AG09319 (cell line): ENCODE measurements at regions not wholly inside any gene's neighbourhood (a gene's known extent, or its start where the extent isn't known, plus 50 kb on each side); places are given as distances from the start of the nearest gene placed in this dataset.

ENCODE experiments used
- DNase-seq: peaks from one replicate; pipeline ENCODE4 v3.0.0-alpha.2; 2010; ENCODE audit warnings: low read depth; ENCODE audit errors: extremely low read depth
- CTCF ChIP-seq: IDR thresholded peaks from 2 replicates; pipeline ENCODE4 v1.5.1; 2011; ENCODE audit warnings: low read depth, mild to moderate bottlenecking, inconsistent platforms, low read length, moderate library complexity

- DNase-seq, result no peak
- TF ChIP-seq CTCF, result no peak
Observed at GRCh38 chr4:27364509-27364908, 503.9 kb downstream of the STIM2 start.

DNA sequence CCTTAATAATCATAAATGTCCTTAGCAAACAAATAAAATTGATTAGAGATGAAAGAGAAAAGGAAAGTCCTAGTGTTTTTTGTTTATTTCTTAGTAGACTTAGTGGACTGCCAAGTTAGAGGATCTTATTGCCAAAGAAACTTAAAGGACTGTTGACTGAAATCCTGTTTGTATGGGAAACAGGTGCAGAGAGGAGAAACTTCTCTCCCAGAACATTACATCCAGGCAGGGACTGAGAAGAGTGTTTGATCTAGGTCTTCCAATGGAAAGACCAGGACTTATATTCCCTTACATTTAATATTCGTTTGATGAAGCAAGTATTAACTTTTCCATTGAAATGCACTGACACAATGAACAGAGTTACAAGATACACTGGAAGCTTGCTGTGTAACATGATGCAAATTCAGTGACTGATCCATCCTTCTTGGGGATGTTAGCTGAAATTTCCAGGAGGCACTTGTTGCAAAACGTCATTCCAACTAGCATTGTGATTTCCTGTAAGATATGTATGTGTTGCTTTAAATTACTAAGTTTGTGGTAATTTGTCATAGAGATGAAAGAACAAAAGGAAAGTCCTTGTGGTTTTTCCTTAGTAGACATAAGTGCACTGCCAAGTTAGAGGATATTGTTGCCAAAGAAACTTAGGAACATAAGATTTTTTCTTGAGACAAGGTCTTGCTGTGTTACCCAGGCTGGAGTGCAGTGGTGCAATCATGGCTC lies 505.6 kb downstream of the STIM2 start:
- TF ChIP-seq CTCF, result no peak
- DNase-seq, result no peak

DNA sequence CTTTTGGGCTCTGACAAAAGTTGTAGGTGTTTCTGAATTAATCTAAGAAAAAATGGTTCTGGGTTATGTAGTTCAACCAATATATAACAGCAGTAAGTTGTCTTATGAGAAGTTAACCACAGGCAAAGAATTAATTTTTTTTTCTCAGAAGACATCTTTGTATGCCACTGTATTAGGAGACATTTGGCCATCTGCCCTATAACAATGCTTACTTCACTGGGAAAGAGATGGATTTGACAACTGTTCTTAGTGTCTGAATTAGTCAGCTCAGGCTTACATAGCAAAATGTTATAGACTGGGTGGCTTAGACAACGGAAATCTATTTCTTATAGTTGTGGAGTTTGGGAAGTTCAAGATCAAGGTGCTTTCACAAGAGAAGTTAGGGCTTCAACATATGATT lies 508.1 kb downstream of the STIM2 start:
- DNase-seq, result no peak
- TF ChIP-seq CTCF, result no peak

- TF ChIP-seq CTCF, result no peak
- DNase-seq, result no peak
Observed at GRCh38 chr4:27381815-27382214, 521.2 kb downstream of the STIM2 start.

DNA sequence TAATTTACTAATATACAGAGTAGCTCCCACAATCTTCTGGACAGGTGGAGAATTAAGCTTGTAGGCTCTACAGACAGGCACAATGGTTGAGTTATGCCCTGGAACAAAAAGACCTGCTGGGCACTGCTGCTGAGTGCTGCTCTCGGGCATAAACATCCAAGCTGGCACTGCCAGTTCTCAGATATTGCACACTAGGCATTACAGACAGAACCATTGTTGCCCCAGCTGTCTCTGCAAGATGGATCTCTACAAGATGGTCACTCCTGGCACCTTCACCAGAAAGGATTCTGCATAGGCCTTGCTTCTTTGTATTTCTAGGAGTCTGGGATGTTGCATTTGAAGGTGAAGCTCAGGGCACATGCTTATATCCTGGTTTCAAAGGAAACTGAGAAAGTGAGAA lies 527.1 kb downstream of the STIM2 start:
- DNase-seq, result no peak

DNA sequence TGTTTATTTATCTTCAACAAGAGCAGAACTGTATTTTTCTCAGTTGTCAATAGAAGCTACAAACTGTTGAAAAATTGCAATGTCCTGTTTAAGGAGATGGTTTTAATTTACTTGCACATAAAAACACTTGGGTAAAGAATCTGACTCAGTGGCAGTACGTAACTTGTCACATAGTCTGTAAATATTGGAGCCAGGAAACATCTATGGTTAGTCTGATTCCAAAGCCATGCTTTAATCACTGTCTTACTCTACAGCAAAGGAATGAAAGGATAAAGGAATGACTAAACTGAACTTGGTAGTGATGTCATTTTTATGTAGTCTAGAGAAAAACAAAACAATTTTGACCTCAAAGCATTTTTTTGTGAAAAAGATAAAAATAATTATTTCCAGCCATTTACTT lies 537.2 kb downstream of the STIM2 start:
- DNase-seq, result peak; percentile 24
- TF ChIP-seq CTCF, result no peak

More for the DNA sequence above, 527.1 kb downstream of the STIM2 start:
- TF ChIP-seq CTCF, result no peak

- no peak for DNase-seq
- no peak for TF ChIP-seq CTCF
Observed at GRCh38 chr4:27398631-27399310, 538.1 kb downstream of the STIM2 start.
